OCI-LY7 (cell line): ENCODE measurements at regions not wholly inside any gene's neighbourhood (a gene's known extent, or its start where the extent isn't known, plus 50 kb on each side); places are given as distances from the start of the nearest gene placed in this dataset.

Source experiments
- BruUV-seq: library from RNA; stranded (reverse); fragments of 400-500 nt; replicated peaks from 2 replicates; lab custom pipeline; 2021; lab: Mats Ljungman, UMichigan
- CTCF ChIA-PET: fragments of 300-600 bp; sonication (Branson Sonifier 250); formaldehyde crosslinking; loops from one replicate; lab custom pipeline; 2022; ENCODE audit warnings: antibody characterized with exemption; ENCODE audit not compliant: unreplicated experiment; lab: Charles Lee
- POLR2A ChIA-PET: fragments of 300-600 bp; sonication (Branson Sonifier 250); formaldehyde crosslinking; loops from one replicate; lab custom pipeline; 2022; ENCODE audit warnings: antibody characterized with exemption; lab: Charles Lee
- DNase-seq: peaks from one replicate; pipeline ENCODE4 v3.0.0-alpha.2; 2015; ENCODE audit warnings: low spot score
- H2AFZ ChIP-seq: fragments of 200-600 bp; sonication (generic), shearing (Covaris generic); 2 replicates; pipeline ENCODE4 v1.6.1; 2014; ENCODE audit warnings: mild to moderate bottlenecking, antibody characterized with exemption, low read length, moderate library complexity
- H3K27ac ChIP-seq: fragments of 200-600 bp; sonication (generic); 2 replicates; pipeline ENCODE4 v1.5.1; 2014; ENCODE audit warnings: mixed run types, low read depth, mild to moderate bottlenecking, moderate library complexity, low read length, inconsistent platforms; ENCODE audit not compliant: poor library complexity, severe bottlenecking
- H3K36me3 ChIP-seq: fragments of 200-600 bp; sonication (generic); 2 replicates; pipeline ENCODE4 v1.6.1; 2014; ENCODE audit warnings: mild to moderate bottlenecking, antibody characterized with exemption, low read length, moderate library complexity, mixed read lengths; ENCODE audit not compliant: insufficient read depth
- H3K4me1 ChIP-seq: fragments of 200-600 bp; sonication (generic); 2 replicates; pipeline ENCODE4 v1.5.1; 2014; ENCODE audit warnings: mild to moderate bottlenecking, low read length; ENCODE audit not compliant: insufficient read depth, poor library complexity, severe bottlenecking
- H3K4me2 ChIP-seq: fragments of 200-600 bp; sonication (generic); 2 replicates; pipeline ENCODE4 v1.6.1; 2014; ENCODE audit warnings: mild to moderate bottlenecking, low read length
- H3K4me3 ChIP-seq: fragments of 200-600 bp; sonication (generic); 2 replicates; pipeline ENCODE4 v1.5.1; 2014; ENCODE audit warnings: mild to moderate bottlenecking, low read depth, low read length; ENCODE audit not compliant: poor library complexity, severe bottlenecking
- H3K79me2 ChIP-seq: fragments of 200-600 bp; sonication (generic); 2 replicates; pipeline ENCODE4 v1.6.1; 2016; ENCODE audit warnings: low read depth, mild to moderate bottlenecking, low read length, moderate library complexity, mixed read lengths; ENCODE audit not compliant: insufficient read depth
- H3K9me2 ChIP-seq: fragments of 200-600 bp; sonication (generic); 2 replicates; pipeline ENCODE4 v1.6.1; 2016; ENCODE audit warnings: mild to moderate bottlenecking, low read length, mixed read lengths; ENCODE audit not compliant: insufficient read depth
- H3K9me3 ChIP-seq: fragments of 200-600 bp; sonication (generic); 2 replicates; pipeline ENCODE4 v1.6.1; 2014; ENCODE audit warnings: mild to moderate bottlenecking, mixed run types, low read length, mixed read lengths
- H4K20me1 ChIP-seq: fragments of 200-600 bp; sonication (generic); 2 replicates; pipeline ENCODE4 v1.6.1; 2014; ENCODE audit warnings: mild to moderate bottlenecking, antibody characterized with exemption, low read length, moderate library complexity, mixed read lengths; ENCODE audit not compliant: insufficient read depth
- CTCF ChIP-seq: fragments of 200-600 bp; sonication (generic); conservative IDR thresholded peaks from 2 replicates; pipeline ENCODE4 v1.5.1; 2014; ENCODE audit warnings: mild to moderate bottlenecking, antibody characterized with exemption, low read length, moderate library complexity, mixed read lengths
- EZH2phosphoT487 ChIP-seq: fragments of 200-600 bp; sonication (generic); IDR thresholded peaks from 2 replicates; pipeline ENCODE4 v1.6.1; 2018; ENCODE audit warnings: low read depth, borderline replicate concordance, mild to moderate bottlenecking, mixed run types, antibody characterized with exemption, low read length, moderate library complexity, mixed read lengths
- intact Hi-C: fragments of 100-400 bp; cut with micrococcal nuclease; formaldehyde crosslinking; loops from one replicate; pipeline ENCODE4 v1.10.0; 2022; ENCODE audit not compliant: unreplicated experiment

- H3K79me2 ChIP-seq, result no peaks in the 10 kb centered on the region
- H3K9me3 ChIP-seq, result no peaks in the 10 kb centered on the region
- H3K36me3 ChIP-seq, result no peaks in the 10 kb centered on the region
- no peak for DNase-seq
- POLR2A ChIA-PET, result no interaction called here
- H3K4me2 ChIP-seq, result no peak overlapping the region
- no peak overlapping the region for H3K27ac ChIP-seq
- no peak overlapping the region for H2AFZ ChIP-seq
- H3K4me1 ChIP-seq, result no peaks in the 10 kb centered on the region
- H3K9me2 ChIP-seq, result no peaks in the 10 kb centered on the region
- no peak overlapping the region for H3K4me3 ChIP-seq
- no TSS peak for BruUV-seq
- intact Hi-C loops, result no loop called here
- no peak for TF ChIP-seq EZH2phosphoT487
- TF ChIP-seq CTCF, result no peak
- H4K20me1 ChIP-seq, result no peaks in the 10 kb centered on the region
- CTCF ChIA-PET, result no interaction called here
Observed at GRCh38 chr10:128438417-128439063, 312.3 kb upstream of the MKI67 start.

- no peaks in the 10 kb centered on the region for H3K4me1 ChIP-seq
Observed at GRCh38 chr10:128440513-128441160, 314.4 kb upstream of the MKI67 start.

More at GRCh38 chr10:128440513-128441160, 314.4 kb upstream of the MKI67 start:
- ChIA-PET CTCF (no interaction called here), POLR2A (no interaction called here)
- no peaks in the 10 kb centered on the region for H3K9me3 ChIP-seq
- no peak overlapping the region for H2AFZ ChIP-seq
- H3K9me2 ChIP-seq, result no peaks in the 10 kb centered on the region
- no peak overlapping the region for H3K27ac ChIP-seq
- no peak overlapping the region for H3K4me2 ChIP-seq
- no peak overlapping the region for H3K4me3 ChIP-seq
- H3K79me2 ChIP-seq, result no peaks in the 10 kb centered on the region
- H4K20me1 ChIP-seq, result no peaks in the 10 kb centered on the region
- H3K36me3 ChIP-seq, result no peaks in the 10 kb centered on the region
- no TSS peak for BruUV-seq
- no peak for DNase-seq
- no peak for TF ChIP-seq EZH2phosphoT487
- TF ChIP-seq CTCF, result no peak
- intact Hi-C loops, result no loop called here
